GM21723 (cell line): ENCODE measurements at regions not wholly inside any gene's neighbourhood (a gene's known extent, or its start where the extent isn't known, plus 50 kb on each side); places are given as distances from the start of the nearest gene placed in this dataset.
"Not testable (repeated sequence)": the region's sequence is repeated elsewhere in the genome, so short reads cannot be mapped to it uniquely, and the experiment has no call there.

Experiments used
- ATAC-seq: cut with Tn5 transposase; IDR thresholded peaks from one replicate; pipeline ENCODE4 v1.9.1; 2021; ENCODE audit warnings: mild to moderate bottlenecking, moderate library complexity; ENCODE audit not compliant: unreplicated experiment

- no peak for ATAC-seq
These were observed 60.4 kb upstream of the PDHA2 start for GRCh38 chr4:95779447-95779846.

GRCh38 chr4:95778666-95779065 lies 61.2 kb upstream of the PDHA2 start:
- no peak for ATAC-seq

GRCh38 chr4:95770605-95771004 lies 69.3 kb upstream of the PDHA2 start:
- not testable (repeated sequence) for ATAC-seq

- no peak for ATAC-seq
These were observed 74.9 kb upstream of the PDHA2 start for GRCh38 chr4:95764961-95765360.

GRCh38 chr4:95761871-95762270 lies 78.0 kb upstream of the PDHA2 start:
- ATAC-seq = no peak

- ATAC-seq = no peak
These were observed 78.5 kb upstream of the PDHA2 start for GRCh38 chr4:95761426-95761825.

- not testable (repeated sequence) for ATAC-seq
These were observed 79.2 kb upstream of the PDHA2 start for GRCh38 chr4:95760646-95761045.

- ATAC-seq = no peak
These were observed 81.9 kb upstream of the PDHA2 start for GRCh38 chr4:95758001-95758400.

GRCh38 chr4:95754667-95755066 lies 85.2 kb upstream of the PDHA2 start:
- ATAC-seq = no peak

GRCh38 chr4:95749204-95749603 lies 90.7 kb upstream of the PDHA2 start:
- ATAC-seq = no peak

- ATAC-seq = no peak
These were observed 97.0 kb upstream of the PDHA2 start for GRCh38 chr4:95742872-95743271.

GRCh38 chr4:95742179-95742578 lies 97.7 kb upstream of the PDHA2 start:
- ATAC-seq = no peak

- no peak for ATAC-seq
These were observed 107.8 kb upstream of the PDHA2 start for GRCh38 chr4:95732061-95732460.

GRCh38 chr4:95729596-95729995 lies 110.3 kb upstream of the PDHA2 start:
- ATAC-seq = no peak

GRCh38 chr4:95728145-95728544 lies 111.7 kb upstream of the PDHA2 start:
- ATAC-seq = no peak

- ATAC-seq = no peak
These were observed 124.1 kb upstream of the PDHA2 start for GRCh38 chr4:95715830-95716229.

GRCh38 chr4:95714571-95714970 lies 125.3 kb upstream of the PDHA2 start:
- ATAC-seq = no peak

GRCh38 chr4:95705323-95705722 lies 134.6 kb upstream of the PDHA2 start:
- no peak for ATAC-seq

GRCh38 chr4:95701500-95702170 lies 138.3 kb upstream of the PDHA2 start:
- ATAC-seq = no peak

GRCh38 chr4:95694411-95694810 lies 145.5 kb upstream of the PDHA2 start:
- ATAC-seq = no peak

- ATAC-seq = no peak
These were observed 144.8 kb upstream of the UNC5C start for GRCh38 chr4:95693594-95693993.

GRCh38 chr4:95676190-95676589 lies 127.4 kb upstream of the UNC5C start:
- ATAC-seq = no peak

- ATAC-seq = no peak
These were observed 126.8 kb upstream of the UNC5C start for GRCh38 chr4:95675623-95676022.
